SH-SY5Y (cell line): ENCODE measurements at regions not wholly inside any gene's neighbourhood (a gene's known extent, or its start where the extent isn't known, plus 50 kb on each side); places are given as distances from the start of the nearest gene placed in this dataset.

Source experiments
- GATA2 ChIP-seq: IDR thresholded peaks from 2 replicates; pipeline ENCODE4 v1.6.1; 2011; ENCODE audit warnings: mild to moderate bottlenecking, low read depth, low read length
- GATA3 ChIP-seq: IDR thresholded peaks from 2 replicates; pipeline ENCODE4 v1.6.1; 2011; ENCODE audit warnings: low read depth, mild to moderate bottlenecking, low read length, moderate library complexity

DNA sequence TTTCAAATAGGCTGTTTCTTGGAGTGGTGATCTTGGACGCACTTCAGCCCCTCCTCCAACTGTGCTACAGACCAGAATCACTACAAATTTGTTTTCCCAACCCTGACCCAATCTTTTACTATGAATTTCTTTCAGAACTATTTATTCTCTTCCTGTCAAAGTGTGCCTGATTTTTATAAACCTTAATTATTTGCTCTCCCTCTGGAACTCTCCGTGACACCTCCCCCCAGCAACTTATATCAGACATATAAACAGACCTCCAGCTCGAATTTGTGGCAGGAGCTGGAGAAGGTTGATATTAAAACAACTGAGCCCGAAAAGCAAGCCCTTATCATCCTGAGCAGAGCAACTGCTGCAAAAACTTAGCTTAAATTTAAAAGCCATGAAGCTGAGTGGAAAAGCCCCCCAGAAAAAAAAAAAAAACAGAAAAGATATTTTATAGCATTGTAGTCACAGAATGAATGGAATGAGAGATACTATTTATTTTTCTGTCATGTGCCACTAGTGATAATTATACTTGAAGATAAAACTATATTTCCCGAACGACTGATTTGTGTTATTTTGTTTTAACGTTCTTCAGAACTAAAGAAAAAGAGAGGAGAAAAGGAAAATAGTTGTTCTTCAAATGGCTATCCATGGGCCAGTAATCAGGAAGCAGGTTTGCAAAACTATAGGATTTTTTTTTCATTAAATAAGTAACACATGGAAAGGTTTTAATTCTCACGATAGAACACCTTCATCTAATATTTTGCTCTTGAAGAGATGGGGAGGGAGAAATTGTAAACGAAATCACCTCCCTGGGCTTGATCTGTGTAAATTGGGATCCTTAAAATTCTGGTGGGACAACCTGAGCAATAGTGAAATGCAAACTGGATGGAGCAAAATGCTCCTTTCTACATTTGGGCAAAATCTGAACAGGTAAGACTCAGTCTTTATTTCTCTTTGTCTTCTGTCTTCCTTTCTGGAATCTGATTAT lies 80.8 kb downstream of the NR2F2 start:
- no peak for TF ChIP-seq GATA2
- no peak for TF ChIP-seq GATA3

DNA sequence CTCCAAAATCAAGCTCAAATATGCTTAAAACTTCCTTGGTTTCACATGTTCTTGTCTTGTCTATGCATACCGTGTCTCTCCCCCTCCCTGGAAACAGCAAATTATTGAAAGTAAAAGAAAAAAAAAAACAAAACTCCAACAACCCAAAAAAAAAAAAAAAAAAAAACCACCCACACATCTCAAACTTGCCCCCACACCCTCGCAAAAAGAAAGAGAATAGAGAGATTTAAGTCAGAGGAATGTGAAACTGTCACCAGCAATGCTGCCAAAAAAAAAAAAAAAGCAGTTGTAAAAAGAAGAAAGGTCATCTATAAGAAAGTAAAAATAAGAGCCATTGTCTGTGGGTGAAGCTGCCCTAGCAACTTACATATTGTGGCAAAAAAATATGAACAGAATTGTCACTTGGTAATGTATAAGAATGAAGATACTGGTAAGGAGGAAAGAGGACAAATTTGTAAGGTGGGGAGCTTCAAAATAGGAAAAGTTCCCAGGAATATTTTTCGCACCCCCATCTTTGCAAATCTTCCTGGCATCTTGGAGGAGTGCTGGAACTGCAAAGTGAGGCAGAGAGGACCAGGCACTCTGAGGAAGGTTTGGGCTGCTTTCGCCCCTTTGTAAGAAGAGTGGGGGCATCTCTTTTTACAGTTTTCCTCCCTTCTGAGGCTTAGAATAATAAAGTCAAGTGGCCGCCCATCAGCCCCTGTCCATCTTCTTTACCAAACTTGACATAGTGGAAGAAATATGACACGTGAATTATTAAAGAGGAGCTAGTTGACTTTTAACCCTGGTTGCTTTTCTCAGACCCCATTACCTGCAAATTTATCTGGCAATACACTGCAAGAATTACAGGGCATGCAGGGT lies 81.8 kb downstream of the NR2F2 start:
- no peak for TF ChIP-seq GATA3
- no peak for TF ChIP-seq GATA2

DNA sequence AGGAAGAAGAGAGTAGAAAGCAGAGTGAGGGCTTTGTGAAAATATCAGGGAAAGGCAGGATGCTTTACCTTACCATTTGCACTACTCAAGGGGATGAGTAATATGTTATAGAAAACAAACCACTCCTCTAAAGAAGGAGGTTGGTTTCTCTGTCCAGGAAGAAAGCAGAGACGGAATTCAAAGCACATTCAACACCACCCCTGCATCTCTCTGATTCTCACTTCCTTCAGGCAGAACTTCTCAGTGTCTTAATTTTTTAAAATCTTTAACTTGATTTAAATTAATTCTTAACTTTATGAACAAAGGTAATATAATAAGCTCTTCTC lies 82.4 kb downstream of the NR2F2 start:
- TF ChIP-seq GATA3 (no peak), GATA2 (no peak)

DNA sequence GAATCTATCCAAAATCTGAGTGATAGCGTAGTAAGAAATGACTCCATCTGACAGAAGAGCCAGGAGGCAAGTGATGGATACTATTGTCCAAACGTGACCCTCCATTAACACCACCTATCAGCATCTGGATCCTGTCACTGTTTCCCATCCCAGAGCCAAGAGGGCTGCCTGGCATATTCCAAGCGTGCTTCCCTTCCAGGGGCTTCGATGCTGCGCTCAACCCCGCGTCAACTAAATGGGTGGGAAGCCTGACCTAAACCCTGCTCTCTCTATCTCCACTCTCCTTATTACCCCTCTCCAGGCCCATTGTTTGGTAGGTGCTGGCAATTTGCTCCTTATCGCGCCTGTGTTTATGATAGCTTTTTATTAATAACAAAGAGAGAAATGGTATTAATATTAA lies 83.2 kb downstream of the NR2F2 start:
- TF ChIP-seq GATA3 (no peak), GATA2 (no peak)

GRCh38 chr15:96414875-96415274 lies 84.4 kb downstream of the NR2F2 start:
- TF ChIP-seq GATA3: no peak
- TF ChIP-seq GATA2: no peak

- TF ChIP-seq GATA3: no peak
- no peak for TF ChIP-seq GATA2
These were observed 85.2 kb downstream of the NR2F2 start for GRCh38 chr15:96415513-96416217.

GRCh38 chr15:96416218-96416933 lies 85.9 kb downstream of the NR2F2 start:
- TF ChIP-seq GATA3 (no peak), GATA2 (no peak)

DNA sequence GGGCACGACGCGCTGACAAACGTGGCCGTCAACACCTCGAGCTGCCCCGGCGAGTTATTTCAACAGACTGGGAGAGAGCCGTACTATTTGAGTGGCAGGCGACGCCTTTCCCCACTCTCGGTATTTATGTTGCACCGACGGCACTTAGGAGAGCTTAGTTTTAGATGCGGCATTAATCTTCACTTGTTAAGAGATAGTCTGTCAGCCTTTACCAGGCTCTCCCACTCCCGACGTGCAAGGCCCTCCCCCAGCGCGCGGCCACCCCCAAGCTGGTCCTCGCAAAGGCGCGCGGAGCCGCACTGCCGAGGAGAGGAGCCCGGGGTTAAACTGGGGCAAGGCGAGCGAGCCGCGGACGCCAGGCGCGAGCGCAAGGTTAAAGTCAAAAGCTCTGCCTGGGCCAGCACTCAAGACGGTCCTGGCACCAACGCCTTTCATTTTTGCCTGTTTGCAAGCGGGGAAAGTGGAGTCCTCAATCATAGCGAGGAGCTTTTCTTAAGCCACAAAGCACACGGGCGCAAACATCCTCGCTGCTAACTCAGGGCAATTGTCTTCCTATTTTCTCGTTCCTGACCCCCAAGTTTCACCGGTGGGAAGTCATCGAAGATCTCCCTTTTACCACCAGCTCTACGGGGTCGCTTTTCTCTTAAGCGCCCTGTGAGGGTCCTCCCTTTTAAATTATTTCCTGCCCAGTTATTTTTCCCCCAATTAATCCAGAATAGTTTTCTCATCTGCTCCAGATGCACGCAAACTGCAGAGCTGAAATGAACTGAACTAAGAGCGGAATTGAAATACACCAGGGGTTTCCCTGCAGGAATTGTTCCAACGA lies 86.6 kb downstream of the NR2F2 start:
- no peak for TF ChIP-seq GATA2

- TF ChIP-seq GATA2 (no peak), GATA3 (no peak)
These were observed 87.2 kb downstream of the NR2F2 start for GRCh38 chr15:96417760-96418130.

DNA sequence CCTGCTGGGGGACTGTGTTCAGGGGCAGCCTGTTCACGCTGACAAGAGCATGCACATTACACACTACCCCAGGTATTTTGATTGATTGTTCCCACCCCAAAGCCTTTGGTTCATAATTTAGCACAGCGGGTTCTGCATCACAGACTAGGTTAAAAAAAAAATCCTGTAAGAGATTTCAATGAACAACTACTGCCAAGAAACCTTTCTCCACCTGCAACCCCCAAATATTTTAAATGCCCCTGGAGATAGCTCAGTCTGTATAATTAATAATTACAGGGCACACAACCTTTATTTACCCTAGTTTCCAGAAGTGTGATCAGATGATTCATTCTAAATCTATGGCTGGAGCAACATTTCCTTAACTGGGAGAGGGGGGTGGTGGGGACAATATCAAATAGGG lies 87.6 kb downstream of the NR2F2 start:
- TF ChIP-seq GATA3 (no peak), GATA2 (no peak)

DNA sequence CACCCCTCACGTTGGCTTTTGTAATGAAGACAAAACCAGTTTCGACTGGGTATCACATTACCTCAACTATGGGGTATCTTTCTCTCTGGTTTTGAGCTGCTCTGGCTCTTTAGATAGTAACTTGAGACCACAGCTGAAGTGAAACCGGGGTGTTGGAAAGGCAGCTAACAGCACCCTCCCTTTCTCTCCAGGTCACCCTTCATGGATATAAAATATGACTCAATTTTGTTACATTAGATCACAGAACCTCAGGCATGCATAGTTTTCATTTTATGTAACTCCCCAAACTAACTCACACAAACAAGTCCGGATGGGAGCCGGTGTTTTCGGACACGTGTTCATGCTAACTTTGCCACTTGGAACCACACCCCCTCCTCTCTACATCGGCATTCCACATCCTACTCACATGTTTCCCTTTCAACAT lies 90.7 kb downstream of the NR2F2 start:
- no peak for TF ChIP-seq GATA2
- no peak for TF ChIP-seq GATA3

DNA sequence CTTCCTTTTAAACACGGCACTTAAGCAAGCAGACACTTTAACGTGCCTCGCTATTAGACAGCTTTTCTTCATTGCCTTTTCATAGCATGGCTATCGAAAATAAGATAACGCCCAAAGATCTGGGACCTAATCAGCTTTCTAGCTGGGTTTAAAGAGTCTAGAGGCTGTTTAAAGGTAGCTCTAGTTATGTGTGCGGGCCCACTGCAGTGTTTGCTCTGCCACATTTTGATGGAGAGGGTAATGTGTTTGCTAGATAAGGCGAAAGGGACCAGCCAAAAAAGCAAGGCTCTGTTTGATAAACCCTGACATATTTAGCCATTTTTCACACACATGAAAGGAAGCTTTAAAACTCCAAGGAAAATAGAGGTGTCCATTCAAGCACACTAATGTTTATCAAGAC lies 91.6 kb downstream of the NR2F2 start:
- no peak for TF ChIP-seq GATA3
- TF ChIP-seq GATA2: no peak

GRCh38 chr15:96424674-96425073 lies 94.2 kb downstream of the NR2F2 start:
- TF ChIP-seq GATA2: no peak
- no peak for TF ChIP-seq GATA3

GRCh38 chr15:96428742-96429141 lies 98.2 kb downstream of the NR2F2 start:
- no peak for TF ChIP-seq GATA3
